ENCODE measurements at regions not wholly inside any gene's neighbourhood (a gene's known extent, or its start where the extent isn't known, plus 50 kb on each side); places are given as distances from the start of the nearest gene placed in this dataset.

GRCh38 chr6:126614642-126615504 lies 275.0 kb downstream of the CENPW start:
- intact Hi-C loops (cut with micrococcal nuclease; ENCODE audit: unreplicated experiment): no loop called here
- no TSS peak for BruUV-seq (replicated peaks)
- H3F3A ChIP-seq (ENCODE audit: insufficient read depth, low read depth): no peaks in the 10 kb centered on the region
- DNase-seq: no peak
- H3K79me2 ChIP-seq (ENCODE audit: low read depth): no peaks in the 10 kb centered on the region
- H3K36me3 ChIP-seq (ENCODE audit: low read depth): no peaks in the 10 kb centered on the region
- no peaks in the 10 kb centered on the region for H4K20me1 ChIP-seq (ENCODE audit: insufficient read depth)
- no peaks in the 10 kb centered on the region for H3K27me3 ChIP-seq (ENCODE audit: insufficient read depth, low read depth)
- H3K4me2 ChIP-seq: no peak overlapping the region
- no peak overlapping the region for H3K27ac ChIP-seq
- no peak overlapping the region for H3K4me3 ChIP-seq
- 0 out of 2 replicates have a peak overlapping the region, but pooled peaks have one; percentile 18 for H2AFZ ChIP-seq
- POLR2A ChIA-PET (ENCODE audit: unreplicated experiment): no interaction called here
- H3K9me3 ChIP-seq (ENCODE audit: insufficient read depth, low read depth): no peaks in the 10 kb centered on the region
- H3K9me2 ChIP-seq (ENCODE audit: insufficient read depth): peaks cover 5% of the 10 kb centered on the region; the same call in 1 of the 2 replicates
- no peaks in the 10 kb centered on the region for H3K4me1 ChIP-seq (replicated peaks; ENCODE audit: insufficient read depth)
- CTCF ChIA-PET: no interaction called here
- TF ChIP-seq, protein P1, sequence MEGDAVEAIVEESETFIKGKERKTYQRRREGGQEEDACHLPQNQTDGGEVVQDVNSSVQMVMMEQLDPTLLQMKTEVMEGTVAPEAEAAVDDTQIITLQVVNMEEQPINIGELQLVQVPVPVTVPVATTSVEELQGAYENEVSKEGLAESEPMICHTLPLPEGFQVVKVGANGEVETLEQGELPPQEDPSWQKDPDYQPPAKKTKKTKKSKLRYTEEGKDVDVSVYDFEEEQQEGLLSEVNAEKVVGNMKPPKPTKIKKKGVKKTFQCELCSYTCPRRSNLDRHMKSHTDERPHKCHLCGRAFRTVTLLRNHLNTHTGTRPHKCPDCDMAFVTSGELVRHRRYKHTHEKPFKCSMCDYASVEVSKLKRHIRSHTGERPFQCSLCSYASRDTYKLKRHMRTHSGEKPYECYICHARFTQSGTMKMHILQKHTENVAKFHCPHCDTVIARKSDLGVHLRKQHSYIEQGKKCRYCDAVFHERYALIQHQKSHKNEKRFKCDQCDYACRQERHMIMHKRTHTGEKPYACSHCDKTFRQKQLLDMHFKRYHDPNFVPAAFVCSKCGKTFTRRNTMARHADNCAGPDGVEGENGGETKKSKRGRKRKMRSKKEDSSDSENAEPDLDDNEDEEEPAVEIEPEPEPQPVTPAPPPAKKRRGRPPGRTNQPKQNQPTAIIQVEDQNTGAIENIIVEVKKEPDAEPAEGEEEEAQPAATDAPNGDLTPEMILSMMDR (conservative IDR thresholded peaks at IDR 0.05): no peak
- no peak for TF ChIP-seq EZH2 (IDR thresholded peaks at IDR 0.05; ENCODE audit: low read depth)

GRCh38 chr6:126616866-126617265 lies 277.0 kb downstream of the CENPW start:
- Histone ChIP-seq H3K79me2 (ENCODE audit: low read depth) (no peaks in the 10 kb centered on the region), H3K4me2 (no peak overlapping the region), H2AFZ (no peak overlapping the region), H3K9me3 (ENCODE audit: insufficient read depth, low read depth) (0 out of 2 replicates have a peak, but pooled peaks cover 6% of the 10 kb centered on the region), H3F3A (ENCODE audit: insufficient read depth, low read depth) (no peaks in the 10 kb centered on the region), H3K27me3 (ENCODE audit: insufficient read depth, low read depth) (no peaks in the 10 kb centered on the region), H3K36me3 (ENCODE audit: low read depth) (no peaks in the 10 kb centered on the region), H3K4me3 (no peak overlapping the region), H3K27ac (no peak overlapping the region), H3K9me2 (ENCODE audit: insufficient read depth) (peaks cover 5% of the 10 kb centered on the region; the same call in 1 of the 2 replicates), H3K4me1 (replicated peaks; ENCODE audit: insufficient read depth) (peaks cover 6% of the 10 kb centered on the region), H4K20me1 (ENCODE audit: insufficient read depth) (no peaks in the 10 kb centered on the region)
- BruUV-seq (replicated peaks): no TSS peak
- POLR2A ChIA-PET (ENCODE audit: unreplicated experiment): no interaction called here
- intact Hi-C loops (cut with micrococcal nuclease; ENCODE audit: unreplicated experiment): no loop called here
- no peak for DNase-seq
- CTCF ChIA-PET: no interaction called here
- TF ChIP-seq, protein P1 (conservative IDR thresholded peaks at IDR 0.05): no peak

GRCh38 chr6:126618639-126619343 lies 278.9 kb downstream of the CENPW start:
- TF ChIP-seq EZH2 (IDR thresholded peaks at IDR 0.05; ENCODE audit: low read depth): no peak
- TF ChIP-seq, protein P1 (conservative IDR thresholded peaks at IDR 0.05): no peak
- no peak overlapping the region for H2AFZ ChIP-seq
- peaks cover 6% of the 10 kb centered on the region for H3K4me1 ChIP-seq (replicated peaks; ENCODE audit: insufficient read depth)
- H3K4me3 ChIP-seq: no peak overlapping the region
- H3K9me3 ChIP-seq (ENCODE audit: insufficient read depth, low read depth): 0 out of 2 replicates have a peak, but pooled peaks cover 6% of the 10 kb centered on the region
- no peaks in the 10 kb centered on the region for H3K27me3 ChIP-seq (ENCODE audit: insufficient read depth, low read depth)
- ChIA-PET CTCF (no interaction called here), POLR2A (ENCODE audit: unreplicated experiment) (no interaction called here)
- H3F3A ChIP-seq (ENCODE audit: insufficient read depth, low read depth): no peaks in the 10 kb centered on the region
- H3K4me2 ChIP-seq: no peak overlapping the region
- no peaks in the 10 kb centered on the region for H3K79me2 ChIP-seq (ENCODE audit: low read depth)
- intact Hi-C loops (cut with micrococcal nuclease; ENCODE audit: unreplicated experiment): no loop called here
- no peaks in the 10 kb centered on the region for H3K36me3 ChIP-seq (ENCODE audit: low read depth)
- H4K20me1 ChIP-seq (ENCODE audit: insufficient read depth): no peaks in the 10 kb centered on the region
- H3K27ac ChIP-seq: no peak overlapping the region
- no TSS peak for BruUV-seq (replicated peaks)
- DNase-seq: no peak
- H3K9me2 ChIP-seq (ENCODE audit: insufficient read depth): peaks cover 5% of the 10 kb centered on the region; the same call in 1 of the 2 replicates

Measured in PC-9 (cell line).